Endothelial cell of umbilical vein (primary cell): ENCODE measurements at regions not wholly inside any gene's neighbourhood (a gene's known extent, or its start where the extent isn't known, plus 50 kb on each side); places are given as distances from the start of the nearest gene placed in this dataset.

Experiments
- BruUV-seq: library from RNA; stranded (reverse); fragments of 400-500 nt; replicated peaks from 2 replicates; lab custom pipeline; 2021; lab: Mats Ljungman, UMichigan
- CTCF ChIA-PET: fragments of 300-600, 350-600 bp; sonication (Branson Sonifier 250); formaldehyde crosslinking; loops from one replicate; lab custom pipeline; 2021; ENCODE audit warnings: antibody characterized with exemption, inconsistent platforms; lab: Charles Lee
- POLR2A ChIA-PET: fragments of 300-600, 350-600 bp; sonication (Branson Sonifier 250); formaldehyde crosslinking; loops from one replicate; lab custom pipeline; 2021; ENCODE audit warnings: antibody characterized with exemption, inconsistent platforms; lab: Charles Lee
- DNase-seq: peaks from one replicate; pipeline ENCODE4 v3.0.0-alpha.2; 2011; ENCODE audit warnings: low read depth, low spot score
- FAIRE-seq: peaks from 2 replicates; lab custom pipeline; 2011; peaks lifted over from hg19 to GRCh38; lab: Jason Lieb, UNC
- H2AFZ ChIP-seq: 2 replicates; pipeline ENCODE4 v1.6.0; 2012; ENCODE audit warnings: low read depth, low read length, control low read depth, inconsistent platforms
- H3K27ac ChIP-seq: 2 replicates; pipeline ENCODE4 v1.5.1; 2011; ENCODE audit warnings: low read depth, mild to moderate bottlenecking, control low read depth, low read length, moderate library complexity; ENCODE audit not compliant: insufficient read depth
- H3K27me3 ChIP-seq, 2 experiments: 2 replicates each; pipeline versions ENCODE4 v1.6.0 to v1.6.1; 2011; ENCODE audit warnings: low read length in 2 of 2, mixed read lengths in 1 of 2; ENCODE audit not compliant: control insufficient read depth in 2 of 2, insufficient read depth in 2 of 2
- H3K36me3 ChIP-seq, 2 experiments: 2 replicates in 1 of 2; 3 replicates in 1 of 2; pipeline ENCODE4 v1.5.1; 2011; ENCODE audit warnings: low read length in 2 of 2, mild to moderate bottlenecking in 1 of 2, moderate library complexity in 1 of 2; ENCODE audit not compliant: control insufficient read depth in 2 of 2, insufficient read depth in 2 of 2; ENCODE audit errors: extremely low read depth in 1 of 2
- H3K4me1 ChIP-seq: 3 replicates; pipeline ENCODE4 v1.5.1; 2011; ENCODE audit warnings: mild to moderate bottlenecking, low read length; ENCODE audit not compliant: control insufficient read depth, insufficient read depth; ENCODE audit errors: extremely low read depth
- H3K4me2 ChIP-seq: 2 replicates; pipeline ENCODE4 v1.6.1; 2011; ENCODE audit warnings: low read length, control low read depth, mixed read lengths; ENCODE audit not compliant: insufficient read depth
- H3K4me3 ChIP-seq, 3 experiments: fragments of 200-600 bp in 1 of 3; sonication (generic), shearing (Covaris generic) in 1 of 3; replicated peaks in 1 of 3; 2 replicates each; pipeline ENCODE4 v1.5.1; 2011 to 2016; ENCODE audit warnings: control low read depth in 3 of 3, low read length in 3 of 3, mild to moderate bottlenecking in 2 of 3, inconsistent platforms in 1 of 3, low read depth in 1 of 3, moderate library complexity in 1 of 3; ENCODE audit not compliant: insufficient read depth in 1 of 3
- H3K79me2 ChIP-seq: 2 replicates; pipeline ENCODE4 v1.6.0; 2012; ENCODE audit warnings: low read length, inconsistent platforms; ENCODE audit not compliant: control insufficient read depth, insufficient read depth
- H3K9ac ChIP-seq: replicated peaks from 2 replicates; pipeline ENCODE3; 2011; ENCODE audit warnings: low read length, control low read depth; ENCODE audit not compliant: insufficient read depth; ENCODE audit errors: extremely low read depth
- H3K9me1 ChIP-seq: replicated peaks from 3 replicates; pipeline ENCODE4 v1.6.0; 2011; ENCODE audit warnings: mild to moderate bottlenecking, low read length; ENCODE audit not compliant: control insufficient read depth, insufficient read depth; ENCODE audit errors: extremely low read depth
- H3K9me3 ChIP-seq: replicated peaks from 2 replicates; pipeline ENCODE4 v1.5.1; 2012; ENCODE audit warnings: low read length, inconsistent platforms; ENCODE audit not compliant: control insufficient read depth, insufficient read depth
- H4K20me1 ChIP-seq: replicated peaks from 2 replicates; pipeline ENCODE3; 2011; ENCODE audit warnings: mild to moderate bottlenecking, low read length; ENCODE audit not compliant: control insufficient read depth, insufficient read depth; ENCODE audit errors: extremely low read depth
- CTCF ChIP-seq, 2 donors: IDR thresholded peaks; 1 replicate in 1 of 2; 2 replicates in 1 of 2; pipeline ENCODE4 v1.5.1; 2011; ENCODE audit warnings: low read length in 2 of 2, mild to moderate bottlenecking in 2 of 2, moderate library complexity in 2 of 2, control low read depth in 1 of 2, inconsistent platforms in 1 of 2, low read depth in 1 of 2; ENCODE audit not compliant: insufficient read depth in 1 of 2; ENCODE audit errors: extremely low read depth in 1 of 2
- EZH2 ChIP-seq: IDR thresholded peaks from 2 replicates; pipeline ENCODE4 v1.6.1; 2012; ENCODE audit warnings: borderline replicate concordance, low read depth, mild to moderate bottlenecking, moderate library complexity, low read length, inconsistent platforms; ENCODE audit not compliant: severe bottlenecking
- FOS ChIP-seq: IDR thresholded peaks from 2 replicates; pipeline ENCODE4 v1.6.1; 2011; ENCODE audit warnings: mild to moderate bottlenecking, low read length, moderate library complexity, borderline replicate concordance; ENCODE audit not compliant: insufficient read depth
- GATA2 ChIP-seq: IDR thresholded peaks from 2 replicates; pipeline ENCODE4 v1.7.0; 2011; ENCODE audit warnings: low read depth, mild to moderate bottlenecking, moderate library complexity, mixed read lengths, low read length; ENCODE audit not compliant: insufficient read length, insufficient read depth
- JUN ChIP-seq: IDR thresholded peaks from 2 replicates; pipeline ENCODE4 v1.6.1; 2011; ENCODE audit warnings: borderline replicate concordance, low read depth; ENCODE audit not compliant: insufficient read length, insufficient read depth
- MAX ChIP-seq: IDR thresholded peaks from 2 replicates; pipeline ENCODE4 v1.6.1; 2011; ENCODE audit not compliant: insufficient read depth, insufficient read length
- MYC ChIP-seq: IDR thresholded peaks from one replicate; pipeline ENCODE4 v1.6.1; 2011; ENCODE audit warnings: mild to moderate bottlenecking, low read depth, low read length
- POLR2A ChIP-seq: IDR thresholded peaks from 2 replicates; pipeline ENCODE4 v1.6.1; 2012; ENCODE audit warnings: low read depth, mild to moderate bottlenecking, control low read depth, low read length
- POLR2AphosphoS5 ChIP-seq: IDR thresholded peaks from 2 replicates; pipeline ENCODE4 v1.6.1; 2012; ENCODE audit warnings: low read depth, mild to moderate bottlenecking, control low read depth, low read length, moderate library complexity; ENCODE audit not compliant: insufficient read depth
- dilution Hi-C: fragments of 300-500 bp; cut with MboI; formaldehyde crosslinking; loops from one replicate; pipeline ENCODE4 v1.15.0; 2019; ENCODE audit warnings: low sequenced_read_pairs; ENCODE audit not compliant: extremely low pct_ligation_motif_present
- intact Hi-C: fragments of 100-400 bp; cut with micrococcal nuclease; formaldehyde crosslinking; loops from one replicate; pipeline ENCODE4 v1.10.0; 2022

- Histone ChIP-seq H3K9me3 (no peaks in the 10 kb centered on the region), H2AFZ (no peak overlapping the region), H3K27ac (no peak overlapping the region), H3K27me3 (no peaks in the 10 kb centered on the region), H3K4me2 (no peak overlapping the region), H3K36me3 (no peaks in the 10 kb centered on the region), H3K4me3 (no peak overlapping the region), H3K4me1 (no peaks in the 10 kb centered on the region), H3K9ac (no peak overlapping the region), H3K79me2 (no peaks in the 10 kb centered on the region), H4K20me1 (no peaks in the 10 kb centered on the region), H3K9me1 (no peaks in the 10 kb centered on the region)
- intact Hi-C loops: no loop called here
- dilution Hi-C loops: no loop called here
- ChIA-PET POLR2A (no interaction called here), CTCF (no interaction called here)
- FAIRE-seq (no peak), DNase-seq (no peak)
- TF ChIP-seq MAX (no peak), MYC (no peak), EZH2 (no peak), JUN (no peak), FOS (no peak), GATA2 (no peak), CTCF (IDR thresholded peaks at IDR 0.05; ENCODE audit: extremely low read depth in 1 of 2, insufficient read depth in 1 of 2, low read depth in 1 of 2, low read length in 2 of 2) (no peak), POLR2A (no peak), POLR2AphosphoS5 (no peak)
- no TSS peak for BruUV-seq
These were observed 59.8 kb upstream of the C14orf180 start for GRCh38 chr14:104519721-104520120.
